NCI-H82 treated with DMSO at 0.1 percent for 48 hours (cell line): ENCODE measurements at regions not wholly inside any gene's neighbourhood (a gene's known extent, or its start where the extent isn't known, plus 50 kb on each side); places are given as distances from the start of the nearest gene placed in this dataset.
"Not testable (repeated sequence)": the region's sequence is repeated elsewhere in the genome, so short reads cannot be mapped to it uniquely, and the experiment has no call there.

ENCODE experiments used
- DNase-seq: peaks from one replicate; lab custom pipeline; 2025; ENCODE audit not compliant: unreplicated experiment; lab: John Stamatoyannopoulos, UW

GRCh38 chr2:209008636-209009287, 415.1 kb upstream of the MAP2 start:
- no peak for DNase-seq

DNA sequence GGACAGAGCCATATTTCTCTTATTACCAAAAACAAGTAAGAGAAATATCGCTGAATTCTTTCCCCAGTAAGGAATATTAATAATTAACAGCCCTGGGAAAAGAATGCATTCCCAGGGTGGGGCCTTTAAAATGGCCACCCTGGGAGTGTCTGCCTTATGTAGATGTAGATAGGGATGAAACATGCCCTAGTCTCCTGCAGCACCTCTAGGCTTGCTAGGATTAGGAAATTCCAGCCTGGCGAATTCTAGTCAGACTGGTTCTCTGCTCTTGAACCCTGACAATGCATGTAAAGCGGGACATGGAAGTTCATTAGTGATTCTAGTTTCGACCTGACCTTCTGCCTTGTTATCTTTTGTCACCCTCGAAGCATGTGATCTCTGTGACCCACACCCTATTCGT, 405.2 kb upstream of the MAP2 start:
- not testable (repeated sequence) for DNase-seq

DNA sequence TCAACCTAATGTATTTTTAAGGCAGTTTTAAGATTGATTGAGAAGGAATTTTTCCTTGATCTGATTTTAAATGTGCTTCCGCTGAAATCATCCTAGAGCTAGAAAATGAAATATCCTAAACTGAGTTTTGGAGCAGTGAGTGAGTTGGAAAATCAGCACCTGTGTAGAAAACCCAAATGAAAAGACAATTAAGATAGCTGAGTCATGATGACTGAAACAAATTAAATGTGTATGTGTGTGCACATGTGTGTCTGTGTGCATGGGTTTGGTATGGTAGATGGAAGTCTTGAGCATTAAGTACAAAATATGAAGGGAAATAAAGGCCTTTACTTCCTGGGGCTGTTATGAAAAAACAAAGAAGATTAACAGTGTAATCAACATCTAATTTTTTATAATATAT, 394.6 kb upstream of the MAP2 start:
- no peak for DNase-seq

GRCh38 chr2:209044307-209044706, 379.5 kb upstream of the MAP2 start:
- DNase-seq = no peak

GRCh38 chr2:209046163-209046562, 377.7 kb upstream of the MAP2 start:
- DNase-seq = no peak

DNA sequence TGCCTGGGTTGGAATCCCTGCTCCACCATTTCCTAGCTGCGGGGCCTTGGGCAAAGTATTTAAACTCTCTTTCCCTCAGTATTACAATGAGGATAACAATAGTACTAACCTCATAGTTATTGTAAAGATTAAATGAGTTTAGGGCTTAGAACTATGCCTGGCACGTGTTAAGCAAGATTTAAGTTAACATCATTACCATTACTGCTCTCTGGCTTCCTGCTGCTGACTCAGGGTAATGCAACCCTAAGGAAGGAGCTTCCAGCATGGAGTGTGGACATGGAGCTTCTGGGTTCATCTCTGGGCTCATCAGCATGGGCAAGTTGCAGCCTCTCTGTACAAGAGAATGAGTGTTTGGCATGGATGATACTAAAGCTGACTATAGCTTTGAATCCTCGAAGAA, 374.2 kb upstream of the MAP2 start:
- no peak for DNase-seq

DNA sequence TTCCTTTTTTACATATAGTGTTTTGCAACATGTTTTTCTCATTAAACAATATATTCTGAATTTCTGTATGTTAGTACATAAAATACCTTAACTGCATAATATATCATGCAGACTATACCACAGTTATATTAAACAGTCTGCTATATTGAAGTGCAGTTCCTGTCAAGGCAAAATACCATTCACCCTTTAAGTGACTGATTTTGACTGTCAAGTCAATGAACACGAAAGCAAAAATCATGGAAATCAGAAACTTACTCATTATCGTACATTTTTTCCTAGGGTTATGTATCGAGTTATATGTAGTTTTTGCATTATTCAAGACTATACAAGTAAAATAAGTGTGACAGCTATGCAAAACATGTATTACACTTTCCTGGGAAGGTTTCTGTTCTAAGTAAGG, 361.6 kb upstream of the MAP2 start:
- DNase-seq = no peak

DNA sequence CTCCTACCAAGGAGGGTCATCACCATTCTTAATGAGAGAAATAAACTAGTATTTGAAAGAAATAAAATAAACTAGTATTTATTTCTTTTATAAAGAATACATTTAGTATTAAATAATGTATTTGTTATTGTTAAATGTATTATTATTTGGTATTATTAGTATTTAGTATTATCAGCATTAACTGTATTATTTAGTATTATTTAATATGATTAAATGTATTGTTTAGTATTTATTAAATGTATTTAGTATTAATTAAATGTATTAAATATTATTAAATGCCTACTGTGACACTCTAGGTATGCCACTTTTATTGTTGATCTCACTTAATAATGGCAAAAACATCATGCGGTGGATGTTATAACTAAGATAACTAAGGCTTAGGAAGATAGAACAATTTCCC, 353.6 kb upstream of the MAP2 start:
- DNase-seq = no peak

- no peak for DNase-seq
Observed at GRCh38 chr2:209073151-209073550, 350.7 kb upstream of the MAP2 start.

DNA sequence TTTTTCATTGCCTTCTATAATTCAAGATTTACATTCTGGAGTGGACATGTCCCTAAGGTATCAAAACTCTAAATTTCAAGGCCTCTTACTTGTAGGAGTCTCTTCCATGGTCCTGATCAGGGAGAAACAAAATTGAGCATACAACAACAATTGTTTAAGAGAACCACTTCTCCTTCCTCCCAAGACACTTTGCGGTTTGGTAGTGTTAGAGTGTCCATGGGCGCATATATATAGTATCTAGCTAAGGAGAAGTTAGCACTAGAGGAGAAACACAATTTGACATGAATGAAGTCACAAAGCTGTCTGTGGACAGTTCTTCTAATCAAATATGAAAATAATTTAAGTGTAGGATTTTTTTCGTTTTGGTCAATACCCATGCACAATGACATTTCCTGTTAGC, 349.1 kb upstream of the MAP2 start:
- no peak for DNase-seq

- DNase-seq = no peak
Observed at GRCh38 chr2:209076151-209076550, 347.7 kb upstream of the MAP2 start.

GRCh38 chr2:209086761-209087160, 337.1 kb upstream of the MAP2 start:
- no peak for DNase-seq

GRCh38 chr2:209091056-209091455, 332.8 kb upstream of the MAP2 start:
- no peak for DNase-seq

DNA sequence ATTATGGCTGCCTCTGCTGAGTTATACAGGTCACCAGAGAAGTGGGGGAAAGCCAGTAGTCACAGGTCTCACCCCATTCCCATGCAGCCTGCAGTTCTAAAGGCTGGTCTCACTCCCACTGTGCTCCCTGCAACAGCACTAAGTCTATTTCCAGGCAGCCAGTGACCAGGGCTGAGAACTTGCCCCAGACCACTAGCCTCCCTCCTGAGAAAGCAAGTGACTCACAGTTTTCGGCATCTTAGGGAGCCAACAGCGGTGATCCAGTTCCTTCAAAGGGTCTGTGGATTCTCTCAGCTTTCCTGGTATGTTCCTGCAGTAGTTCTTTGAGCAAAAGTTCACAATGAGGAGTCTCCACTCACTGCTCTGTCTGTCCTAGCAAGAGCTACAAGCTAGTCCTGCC, 329.6 kb upstream of the MAP2 start:
- no peak for DNase-seq

GRCh38 chr2:209095432-209095831, 328.4 kb upstream of the MAP2 start:
- DNase-seq = no peak

- no peak for DNase-seq
Observed at GRCh38 chr2:209097168-209097567, 326.7 kb upstream of the MAP2 start.

GRCh38 chr2:209102319-209102718, 321.5 kb upstream of the MAP2 start:
- DNase-seq = no peak

- DNase-seq = no peak
Observed at GRCh38 chr2:209113026-209113425, 310.8 kb upstream of the MAP2 start.

GRCh38 chr2:209114588-209115240, 309.1 kb upstream of the MAP2 start:
- no peak for DNase-seq

- DNase-seq = no peak
Observed at GRCh38 chr2:209121691-209122090, 302.2 kb upstream of the MAP2 start.

- DNase-seq = no peak
Observed at GRCh38 chr2:209125291-209125690, 298.6 kb upstream of the MAP2 start.

- no peak for DNase-seq
Observed at GRCh38 chr2:209138079-209138478, 285.8 kb upstream of the MAP2 start.

DNA sequence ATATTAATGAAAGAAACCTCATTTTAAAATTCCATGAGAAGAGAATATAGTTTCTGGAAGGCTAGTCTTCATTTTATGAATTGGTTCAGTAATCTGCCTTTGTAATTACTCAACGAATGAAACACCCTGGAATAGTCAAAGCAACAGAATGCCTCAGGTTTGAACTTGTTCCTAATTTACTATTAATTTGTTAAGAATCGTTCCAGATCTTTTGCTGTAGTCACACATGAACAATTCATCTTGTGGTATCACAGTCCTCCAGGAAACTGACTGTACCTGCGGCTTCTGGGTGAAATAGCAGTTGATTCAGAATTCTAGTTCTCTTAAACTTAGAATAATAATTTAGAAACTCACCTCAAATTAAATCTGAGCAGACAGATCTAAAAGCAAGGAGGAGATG, 282.7 kb upstream of the MAP2 start:
- DNase-seq = no peak
